ENCODE measurements at regions not wholly inside any gene's neighbourhood (a gene's known extent, or its start where the extent isn't known, plus 50 kb on each side); places are given as distances from the start of the nearest gene placed in this dataset.

GRCh38 chr15:38726187-38726586, 161.6 kb upstream of the RASGRP1 start:
- Histone ChIP-seq H3K27me3 (ENCODE audit: control insufficient read depth, insufficient read depth, low read length) (no peaks in the 10 kb centered on the region), H3K9me3 (ENCODE audit: control insufficient read depth, insufficient read depth, low read length) (no peaks in the 10 kb centered on the region), H3K4me3 (ENCODE audit: low read depth, low read length) (no peak overlapping the region), H3K27ac (ENCODE audit: low read depth, low read length) (no peak overlapping the region)
- DNase-seq (ENCODE audit: low read depth, low spot score), result no peak
- ChIA-PET CTCF (interaction anchor here (0.9 kb wide), 1 partner anchor 26 kb away, joined by 3 read pairs; no protein-coding TSS in a partner anchor), POLR2A (no interaction called here)
- no peak for TF ChIP-seq CTCF (IDR thresholded peaks at IDR 0.05; ENCODE audit: low read depth, low read length)

- no peaks in the 10 kb centered on the region for H3K27me3 ChIP-seq (ENCODE audit: control insufficient read depth, insufficient read depth, low read length)
- DNase-seq (ENCODE audit: low read depth, low spot score), result no peak
- H3K27ac ChIP-seq (ENCODE audit: low read depth, low read length), result no peak overlapping the region
- no peak overlapping the region for H3K4me3 ChIP-seq (ENCODE audit: low read depth, low read length)
- ChIA-PET POLR2A (no interaction called here), CTCF (no interaction called here)
- TF ChIP-seq CTCF (IDR thresholded peaks at IDR 0.05; ENCODE audit: low read depth, low read length), result no peak
- H3K9me3 ChIP-seq (ENCODE audit: control insufficient read depth, insufficient read depth, low read length), result no peaks in the 10 kb centered on the region
Measured at GRCh38 chr15:38733331-38733730, 168.7 kb upstream of the RASGRP1 start.

- DNase-seq (ENCODE audit: low read depth, low spot score), result no peak
- Histone ChIP-seq H3K4me3 (ENCODE audit: low read depth, low read length) (no peak overlapping the region), H3K27me3 (ENCODE audit: control insufficient read depth, insufficient read depth, low read length) (peaks cover 5% of the 10 kb centered on the region), H3K9me3 (ENCODE audit: control insufficient read depth, insufficient read depth, low read length) (no peaks in the 10 kb centered on the region), H3K27ac (ENCODE audit: low read depth, low read length) (no peak overlapping the region)
- ChIA-PET POLR2A (no interaction called here), CTCF (interaction anchor here (2.4 kb wide), 1 partner anchor 50 kb away, joined by 8 read pairs; no protein-coding TSS in a partner anchor)
- TF ChIP-seq CTCF (IDR thresholded peaks at IDR 0.05; ENCODE audit: low read depth, low read length), result no peak
Measured at GRCh38 chr15:38740206-38740605, 175.6 kb upstream of the RASGRP1 start.

GRCh38 chr15:38743147-38743546, 178.5 kb upstream of the RASGRP1 start:
- CTCF ChIA-PET, result no interaction called here
- Histone ChIP-seq H3K27me3 (ENCODE audit: control insufficient read depth, insufficient read depth, low read length) (peaks cover 5% of the 10 kb centered on the region), H3K27ac (ENCODE audit: low read depth, low read length) (no peak overlapping the region), H3K9me3 (ENCODE audit: control insufficient read depth, insufficient read depth, low read length) (no peaks in the 10 kb centered on the region), H3K4me3 (ENCODE audit: low read depth, low read length) (no peak overlapping the region)
- TF ChIP-seq CTCF (IDR thresholded peaks at IDR 0.05; ENCODE audit: low read depth, low read length), result no peak
- POLR2A ChIA-PET, result no interaction called here
- no peak for DNase-seq (ENCODE audit: low read depth, low spot score)

GRCh38 chr15:38745126-38745525, 180.5 kb upstream of the RASGRP1 start:
- ChIA-PET POLR2A (no interaction called here), CTCF (no interaction called here)
- Histone ChIP-seq H3K9me3 (ENCODE audit: control insufficient read depth, insufficient read depth, low read length) (no peaks in the 10 kb centered on the region), H3K27ac (ENCODE audit: low read depth, low read length) (no peak overlapping the region), H3K27me3 (ENCODE audit: control insufficient read depth, insufficient read depth, low read length) (peaks cover 3% of the 10 kb centered on the region), H3K4me3 (ENCODE audit: low read depth, low read length) (no peak overlapping the region)
- DNase-seq (ENCODE audit: low read depth, low spot score), result no peak
- TF ChIP-seq CTCF (IDR thresholded peaks at IDR 0.05; ENCODE audit: low read depth, low read length), result no peak
